ENCODE measurements at regions not wholly inside any gene's neighbourhood (a gene's known extent, or its start where the extent isn't known, plus 50 kb on each side); places are given as distances from the start of the nearest gene placed in this dataset.

GRCh38 chr1:4571263-4571662 is 83.1 kb upstream of the AJAP1 start:
- no peak for DNase-seq
- intact Hi-C loops (cut with DNase I), result no loop called here

- intact Hi-C loops (cut with DNase I), result no loop called here
- no peak for DNase-seq
Observed at GRCh38 chr1:4573526-4573925, 80.9 kb upstream of the AJAP1 start.

- DNase-seq, result no peak
- intact Hi-C loops (cut with DNase I), result no loop called here
Observed at GRCh38 chr1:4581807-4582206, 72.6 kb upstream of the AJAP1 start.

GRCh38 chr1:4584449-4584848 is 70.0 kb upstream of the AJAP1 start:
- no peak for DNase-seq
- intact Hi-C loops (cut with DNase I), result no loop called here

- intact Hi-C loops (cut with DNase I), result no loop called here
- DNase-seq, result peak in 28 of 42 donors; percentile 12 to 77 (median 34)
Observed at GRCh38 chr1:4585216-4585615, 69.2 kb upstream of the AJAP1 start.

GRCh38 chr1:4585705-4586104 is 68.7 kb upstream of the AJAP1 start:
- intact Hi-C loops (cut with DNase I), result no loop called here
- DNase-seq, result no peak

GRCh38 chr1:4586611-4587160 is 67.7 kb upstream of the AJAP1 start:
- intact Hi-C loops (cut with DNase I), result no loop called here

GRCh38 chr1:4587721-4588120 is 66.7 kb upstream of the AJAP1 start:
- DNase-seq, result no peak
- intact Hi-C loops (cut with DNase I), result no loop called here

More at GRCh38 chr1:4586611-4587160, 67.7 kb upstream of the AJAP1 start:
- no peak for DNase-seq

GRCh38 chr1:4590756-4591155 is 63.7 kb upstream of the AJAP1 start:
- DNase-seq, result no peak

GRCh38 chr1:4591926-4592325 is 62.5 kb upstream of the AJAP1 start:
- DNase-seq, result peak in 1 of 42 donors; percentile 31
- intact Hi-C loops (cut with DNase I), result no loop called here

More at GRCh38 chr1:4590756-4591155, 63.7 kb upstream of the AJAP1 start:
- intact Hi-C loops (cut with DNase I), result no loop called here

- no peak for DNase-seq
- intact Hi-C loops (cut with DNase I), result no loop called here
Observed at GRCh38 chr1:4593106-4593505, 61.3 kb upstream of the AJAP1 start.

- peak in 1 of 42 donors; percentile 40 for DNase-seq
- intact Hi-C loops (cut with DNase I), result no loop called here
Observed at GRCh38 chr1:4594286-4594991, 60.0 kb upstream of the AJAP1 start.

- intact Hi-C loops (cut with DNase I), result no loop called here
- DNase-seq, result no peak
Observed at GRCh38 chr1:4595341-4596225, 58.8 kb upstream of the AJAP1 start.

- intact Hi-C loops (cut with DNase I), result no loop called here
- peak in 1 of 42 donors; percentile 38 for DNase-seq
Observed at GRCh38 chr1:4596486-4596885, 57.9 kb upstream of the AJAP1 start.

- DNase-seq, result peak in 1 of 42 donors; percentile 32
- intact Hi-C loops (cut with DNase I), result no loop called here
Observed at GRCh38 chr1:4597020-4597419, 57.4 kb upstream of the AJAP1 start.

- intact Hi-C loops (cut with DNase I), result no loop called here
- peak in 1 of 42 donors; percentile 28 for DNase-seq
Observed at GRCh38 chr1:4598561-4598960, 55.8 kb upstream of the AJAP1 start.

- intact Hi-C loops (cut with DNase I), result no loop called here
- DNase-seq, result peak in 1 of 42 donors; percentile 30
Observed at GRCh38 chr1:4599521-4599920, 54.9 kb upstream of the AJAP1 start.

- intact Hi-C loops (cut with DNase I), result no loop called here
- peak in 2 of 42 donors; percentile 32 to 37 for DNase-seq
Observed at GRCh38 chr1:4599951-4600481, 54.4 kb upstream of the AJAP1 start.

- intact Hi-C loops (cut with DNase I), result no loop called here
- DNase-seq, result peak in 2 of 42 donors; percentile 23 to 39
Observed at GRCh38 chr1:4600615-4601460, 53.6 kb upstream of the AJAP1 start.

All from head of caudate nucleus (tissue), 42 donors.